B cell (primary cell): ENCODE measurements at regions not wholly inside any gene's neighbourhood (a gene's known extent, or its start where the extent isn't known, plus 50 kb on each side); places are given as distances from the start of the nearest gene placed in this dataset.

Experiments used
- ATAC-seq: fragments of 200-7000 bp; cut with Tn5 transposase; one replicate; pipeline ENCODE4 v1.10.0; 2021; ENCODE audit warnings: low read depth, mild to moderate bottlenecking, moderate number of reproducible peaks, moderate library complexity
- CTCF ChIA-PET: fragments of 350-600 bp; sonication (Branson Sonifier 250); formaldehyde crosslinking; loops from one replicate; lab custom pipeline; 2021; ENCODE audit warnings: antibody characterized with exemption, inconsistent platforms; lab: Charles Lee
- POLR2A ChIA-PET: fragments of 350-600 bp; sonication (Branson Sonifier 250); formaldehyde crosslinking; loops from one replicate; lab custom pipeline; 2021; ENCODE audit warnings: antibody characterized with exemption; lab: Charles Lee
- DNase-seq: peaks from one replicate; pipeline ENCODE4 v3.0.0; 2013
- H2AFZ ChIP-seq: 2 replicates; pipeline ENCODE4 v1.6.1; 2012; ENCODE audit warnings: mild to moderate bottlenecking, low read depth, low read length; ENCODE audit not compliant: insufficient read depth, poor library complexity, severe bottlenecking
- H3K27ac ChIP-seq, 2 donors: 1 replicate in 1 of 2; 2 replicates in 1 of 2; pipeline ENCODE4 v1.5.1; 2012 to 2013; ENCODE audit warnings: low read length in 2 of 2, mild to moderate bottlenecking in 2 of 2, moderate library complexity in 1 of 2
- H3K27me3 ChIP-seq, 4 experiments: fragments of 200-600 bp in 1 of 4; sonication (generic) in 1 of 4; replicated peaks in 1 of 4; 1 replicate in 2 of 4; 2 replicates in 2 of 4; pipeline versions ENCODE4 v1.6.1 to v1.7.0; 2013 to 2016; ENCODE audit warnings: low read length in 3 of 4, mild to moderate bottlenecking in 2 of 4, mixed read lengths in 1 of 4, moderate library complexity in 1 of 4; ENCODE audit not compliant: insufficient read depth in 4 of 4, control insufficient read depth in 3 of 4; ENCODE audit errors: control extremely low read depth in 1 of 4
- H3K36me3 ChIP-seq, 2 experiments: replicated peaks in 1 of 2; 1 replicate in 1 of 2; 2 replicates in 1 of 2; pipeline versions ENCODE4 v1.6.1 to v1.7.1; 2013; ENCODE audit warnings: low read length in 1 of 2; ENCODE audit not compliant: insufficient read depth in 2 of 2, control insufficient read depth in 1 of 2; ENCODE audit errors: control extremely low read depth in 1 of 2, extremely low read depth in 1 of 2
- H3K4me1 ChIP-seq, 2 donors: fragments of 200-600 bp in 1 of 2; sonication (generic) in 1 of 2; 1 replicate in 1 of 2; 2 replicates in 1 of 2; pipeline versions ENCODE4 v1.5.1 to v1.6.1; 2013 to 2017; ENCODE audit warnings: low read length in 2 of 2; ENCODE audit not compliant: control insufficient read depth in 2 of 2, insufficient read depth in 2 of 2
- H3K4me2 ChIP-seq: replicated peaks from 2 replicates; pipeline ENCODE3; 2012; ENCODE audit warnings: mild to moderate bottlenecking, low read depth, low read length; ENCODE audit not compliant: poor library complexity, severe bottlenecking
- H3K4me3 ChIP-seq, 5 experiments: fragments of 200-600 bp in 1 of 5; sonication (generic) in 1 of 5; 1 replicate in 3 of 5; 2 replicates in 2 of 5; pipeline versions ENCODE4 v1.5.1 to v1.7.0; 2011 to 2016; ENCODE audit warnings: low read length in 4 of 5, mild to moderate bottlenecking in 4 of 5, low read depth in 2 of 5, control low read depth in 1 of 5, moderate library complexity in 1 of 5; ENCODE audit not compliant: insufficient read depth in 1 of 5; ENCODE audit errors: control extremely low read depth in 1 of 5, extremely low read depth in 1 of 5
- H3K79me2 ChIP-seq: fragments of 200-600 bp; sonication (generic); one replicate; pipeline ENCODE4 v1.6.0; 2016; ENCODE audit warnings: low read length; ENCODE audit not compliant: control insufficient read depth, insufficient read depth
- H3K9ac ChIP-seq: fragments of 200-600 bp; sonication (generic); 2 replicates; pipeline ENCODE4 v1.6.1; 2017; ENCODE audit warnings: mild to moderate bottlenecking, low read length, moderate library complexity
- H3K9me3 ChIP-seq, 3 donors: one replicate each; pipeline versions ENCODE4 v1.6.1 to v1.7.1; 2013; ENCODE audit warnings: low read length in 2 of 3; ENCODE audit not compliant: control insufficient read depth in 2 of 3, insufficient read depth in 1 of 3; ENCODE audit errors: control extremely low read depth in 1 of 3
- H4K20me1 ChIP-seq: 2 replicates; pipeline ENCODE4 v1.6.0; 2012; ENCODE audit warnings: mild to moderate bottlenecking, low read length; ENCODE audit not compliant: insufficient read depth, control insufficient read depth, poor library complexity, severe bottlenecking
- H3K27ac Mint-ChIP-seq: one replicate; pipeline ENCODE4 v1.8.0; 2021; ENCODE audit warnings: mixed read lengths
- H3K27me3 Mint-ChIP-seq: one replicate; pipeline ENCODE4 v1.8.0; 2021; ENCODE audit warnings: mixed read lengths
- H3K4me1 Mint-ChIP-seq: one replicate; pipeline ENCODE4 v1.8.0; 2021; ENCODE audit warnings: mixed read lengths
- H3K4me3 Mint-ChIP-seq: one replicate; pipeline ENCODE4 v1.8.0; 2021; ENCODE audit warnings: mixed read lengths
- H3K9me3 Mint-ChIP-seq: one replicate; pipeline ENCODE4 v1.8.0; 2022; ENCODE audit warnings: mixed read lengths; ENCODE audit not compliant: insufficient read depth
- EZH2 ChIP-seq: IDR thresholded peaks from 2 replicates; pipeline ENCODE4 v1.6.1; 2012; ENCODE audit warnings: borderline replicate concordance, low read depth, mild to moderate bottlenecking, moderate library complexity, low read length; ENCODE audit not compliant: insufficient read depth, poor library complexity, severe bottlenecking
- WGBS: methylation state at CpG from one replicate; pipeline ENCODE4 v1.1.5; 2013; ENCODE audit warnings: missing lambda C conversion rate; ENCODE audit not compliant: insufficient coverage; 5-methylcytosine and 5-hydroxymethylcytosine counted together
- intact Hi-C: fragments of 100-400 bp; cut with micrococcal nuclease; formaldehyde crosslinking; loops from one replicate; pipeline ENCODE4 v1.10.0; 2022
- TF ChIP-seq, protein P1 (sequence below): fragments of 200-600 bp; IDR thresholded peaks from one replicate; pipeline ENCODE4 v1.8.0; 2022; ENCODE audit warnings: antibody characterized with exemption, mild to moderate bottlenecking

DNA sequence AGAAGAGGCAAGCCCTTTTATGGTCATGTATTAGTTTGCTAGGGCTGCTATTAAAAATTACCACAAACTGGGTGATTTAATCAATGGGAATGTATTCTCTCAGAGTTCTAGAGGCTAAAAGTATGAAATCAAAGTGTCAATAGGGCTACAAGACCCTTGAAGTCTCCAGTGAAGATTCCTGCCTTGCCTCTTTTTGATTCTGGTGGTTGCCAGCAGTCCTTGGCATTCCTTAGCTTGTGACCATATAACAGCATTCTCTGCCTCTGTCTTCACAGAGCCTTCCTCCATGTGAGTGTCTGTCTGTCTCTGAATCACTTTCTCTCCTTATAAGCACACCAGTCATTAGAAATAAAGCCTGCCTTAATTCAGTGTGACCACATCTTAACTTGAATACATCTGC lies 282.7 kb downstream of the KCNN2 start:
- no peaks in the 10 kb centered on the region for H3K27me3 ChIP-seq
- H4K20me1 ChIP-seq: no peaks in the 10 kb centered on the region
- no peaks in the 10 kb centered on the region for H3K4me1 ChIP-seq
- H3K27ac Mint-ChIP-seq: no peak overlapping the region
- no peak overlapping the region for H3K4me3 Mint-ChIP-seq
- no peaks in the 10 kb centered on the region for H3K36me3 ChIP-seq
- H3K27ac ChIP-seq: no peak overlapping the region
- POLR2A ChIA-PET: no interaction called here
- no peak for TF ChIP-seq EZH2
- TF ChIP-seq, protein P1, sequence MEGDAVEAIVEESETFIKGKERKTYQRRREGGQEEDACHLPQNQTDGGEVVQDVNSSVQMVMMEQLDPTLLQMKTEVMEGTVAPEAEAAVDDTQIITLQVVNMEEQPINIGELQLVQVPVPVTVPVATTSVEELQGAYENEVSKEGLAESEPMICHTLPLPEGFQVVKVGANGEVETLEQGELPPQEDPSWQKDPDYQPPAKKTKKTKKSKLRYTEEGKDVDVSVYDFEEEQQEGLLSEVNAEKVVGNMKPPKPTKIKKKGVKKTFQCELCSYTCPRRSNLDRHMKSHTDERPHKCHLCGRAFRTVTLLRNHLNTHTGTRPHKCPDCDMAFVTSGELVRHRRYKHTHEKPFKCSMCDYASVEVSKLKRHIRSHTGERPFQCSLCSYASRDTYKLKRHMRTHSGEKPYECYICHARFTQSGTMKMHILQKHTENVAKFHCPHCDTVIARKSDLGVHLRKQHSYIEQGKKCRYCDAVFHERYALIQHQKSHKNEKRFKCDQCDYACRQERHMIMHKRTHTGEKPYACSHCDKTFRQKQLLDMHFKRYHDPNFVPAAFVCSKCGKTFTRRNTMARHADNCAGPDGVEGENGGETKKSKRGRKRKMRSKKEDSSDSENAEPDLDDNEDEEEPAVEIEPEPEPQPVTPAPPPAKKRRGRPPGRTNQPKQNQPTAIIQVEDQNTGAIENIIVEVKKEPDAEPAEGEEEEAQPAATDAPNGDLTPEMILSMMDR: no peak
- H3K4me3 ChIP-seq: no peak overlapping the region
- H3K9me3 Mint-ChIP-seq: peaks cover 5% of the 10 kb centered on the region
- CTCF ChIA-PET: no interaction called here
- no peak overlapping the region for H3K4me2 ChIP-seq
- H3K79me2 ChIP-seq: no peaks in the 10 kb centered on the region
- intact Hi-C loops: no loop called here
- DNase-seq: no peak
- no peaks in the 10 kb centered on the region for H3K4me1 Mint-ChIP-seq
- no peak for ATAC-seq
- H3K27me3 Mint-ChIP-seq: no peaks in the 10 kb centered on the region
- no peak overlapping the region for H2AFZ ChIP-seq
- no peak overlapping the region for H3K9ac ChIP-seq
- no peaks in the 10 kb centered on the region for H3K9me3 ChIP-seq

DNA sequence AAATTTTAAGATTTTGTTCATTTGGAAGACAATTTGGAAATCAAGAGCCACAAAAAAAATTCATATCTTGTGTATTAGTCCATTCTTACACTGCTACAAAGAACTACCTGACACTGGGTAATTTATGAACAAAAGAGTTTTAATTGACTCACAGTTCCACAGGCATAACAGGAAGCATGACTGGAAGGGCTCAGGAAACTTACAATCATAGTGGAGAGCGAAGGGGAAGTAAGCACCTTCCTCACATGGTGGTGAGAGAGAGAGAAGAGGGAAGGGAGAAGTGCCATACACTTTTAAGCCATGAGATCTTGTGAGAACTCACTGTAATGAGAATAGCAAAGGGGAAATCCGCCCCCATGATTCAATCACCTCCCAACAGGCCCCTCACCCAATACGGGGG lies 274.4 kb downstream of the KCNN2 start:
- DNase-seq: no peak
- Mint-ChIP-seq H3K27ac (no peak overlapping the region), H3K4me1 (no peaks in the 10 kb centered on the region), H3K9me3 (peaks cover 2% of the 10 kb centered on the region), H3K4me3 (no peak overlapping the region), H3K27me3 (no peaks in the 10 kb centered on the region)
- CTCF ChIA-PET: no interaction called here
- no peak overlapping the region for H3K4me3 ChIP-seq
- no CpG with 5 or more reads among the region's 3 CpGs for WGBS
- H3K4me1 ChIP-seq: no peaks in the 10 kb centered on the region
- no peak overlapping the region for H2AFZ ChIP-seq
- H3K27me3 ChIP-seq: no peaks in the 10 kb centered on the region
- no peaks in the 10 kb centered on the region for H4K20me1 ChIP-seq
- no peak overlapping the region for H3K9ac ChIP-seq
- H3K79me2 ChIP-seq: no peaks in the 10 kb centered on the region
- H3K9me3 ChIP-seq: no peaks in the 10 kb centered on the region
- intact Hi-C loops: no loop called here
- ATAC-seq: no peak
- H3K36me3 ChIP-seq: no peaks in the 10 kb centered on the region
- no peak overlapping the region for H3K4me2 ChIP-seq
- H3K27ac ChIP-seq: no peak overlapping the region
- POLR2A ChIA-PET: no interaction called here
- TF ChIP-seq, protein P1: no peak
- TF ChIP-seq EZH2: no peak
